H9 (cell line): ENCODE measurements at regions not wholly inside any gene's neighbourhood (a gene's known extent, or its start where the extent isn't known, plus 50 kb on each side); places are given as distances from the start of the nearest gene placed in this dataset.

ENCODE experiments used
- DNase-seq: peaks from one replicate; pipeline ENCODE4 v3.0.0-alpha.2; 2017
- H2AFZ ChIP-seq: one replicate; pipeline ENCODE4 v1.6.1; 2013; ENCODE audit warnings: mild to moderate bottlenecking, low read length, control low read depth, moderate library complexity
- H2AK5ac ChIP-seq: 2 replicates; pipeline ENCODE4 v1.6.1; 2013; ENCODE audit warnings: low read length, control low read depth, mixed read lengths; ENCODE audit not compliant: insufficient read length
- H2BK120ac ChIP-seq: one replicate; pipeline ENCODE4 v1.6.1; 2013; ENCODE audit warnings: low read depth, mild to moderate bottlenecking, low read length, control low read depth, inconsistent platforms; ENCODE audit not compliant: poor library complexity, severe bottlenecking
- H2BK12ac ChIP-seq: 2 replicates; pipeline ENCODE4 v1.6.1; 2013; ENCODE audit warnings: low read length, control low read depth, mixed read lengths, low read depth; ENCODE audit not compliant: insufficient read length
- H2BK15ac ChIP-seq: 2 replicates; pipeline ENCODE4 v1.6.1; 2013; ENCODE audit warnings: low read depth, low read length, control low read depth
- H2BK20ac ChIP-seq: one replicate; pipeline ENCODE4 v1.6.1; 2013; ENCODE audit warnings: low read depth, mild to moderate bottlenecking, low read length, control low read depth, inconsistent platforms; ENCODE audit not compliant: poor library complexity, severe bottlenecking
- H2BK5ac ChIP-seq: 2 replicates; pipeline ENCODE4 v1.6.1; 2013; ENCODE audit warnings: low read length, control low read depth, mixed read lengths; ENCODE audit not compliant: insufficient read length
- H3K14ac ChIP-seq: 2 replicates; pipeline ENCODE4 v1.6.1; 2013; ENCODE audit warnings: low read length, control low read depth; ENCODE audit not compliant: insufficient read depth
- H3K18ac ChIP-seq: 2 replicates; pipeline ENCODE4 v1.6.1; 2013; ENCODE audit warnings: low read depth, mild to moderate bottlenecking, mixed read lengths, low read length, control low read depth; ENCODE audit not compliant: insufficient read length
- H3K23ac ChIP-seq: 2 replicates; pipeline ENCODE4 v1.6.1; 2013; ENCODE audit warnings: low read length, control low read depth, mixed read lengths, low read depth; ENCODE audit not compliant: insufficient read length
- H3K23me2 ChIP-seq: 2 replicates; pipeline ENCODE4 v1.6.1; 2013; ENCODE audit warnings: low read depth, mild to moderate bottlenecking, mixed read lengths, low read length, control low read depth; ENCODE audit not compliant: insufficient read length, poor library complexity, severe bottlenecking
- H3K27ac ChIP-seq: 2 replicates; pipeline ENCODE4 v1.5.1; 2013; ENCODE audit warnings: low read length, control low read depth, mixed read lengths, low read depth; ENCODE audit not compliant: insufficient read length
- H3K27me3 ChIP-seq: 2 replicates; pipeline ENCODE4 v1.6.1; 2013; ENCODE audit warnings: low read length, control low read depth, inconsistent platforms; ENCODE audit not compliant: insufficient read depth
- H3K4ac ChIP-seq: 2 replicates; pipeline ENCODE4 v1.6.1; 2013; ENCODE audit warnings: low read depth, mild to moderate bottlenecking, control low read depth, inconsistent platforms, low read length, moderate library complexity
- H3K4me1 ChIP-seq: 2 replicates; pipeline ENCODE4 v1.6.1; 2013; ENCODE audit warnings: low read length, control low read depth, inconsistent platforms; ENCODE audit not compliant: insufficient read depth
- H3K4me2 ChIP-seq: 2 replicates; pipeline ENCODE4 v1.6.1; 2013; ENCODE audit warnings: low read length, control low read depth, mixed read lengths; ENCODE audit not compliant: insufficient read length, insufficient read depth
- H3K56ac ChIP-seq: 2 replicates; pipeline ENCODE4 v1.6.1; 2013; ENCODE audit warnings: low read depth, mild to moderate bottlenecking, mixed read lengths, low read length, control low read depth; ENCODE audit not compliant: insufficient read length
- H3K79me1 ChIP-seq: 2 replicates; pipeline ENCODE4 v1.6.1; 2013; ENCODE audit warnings: low read depth, mild to moderate bottlenecking, moderate library complexity, low read length, control low read depth, inconsistent platforms; ENCODE audit not compliant: insufficient read depth, poor library complexity, severe bottlenecking
- H3K79me2 ChIP-seq: 2 replicates; pipeline ENCODE4 v1.6.1; 2013; ENCODE audit warnings: low read length, control low read depth, inconsistent platforms; ENCODE audit not compliant: insufficient read depth
- H3K9ac ChIP-seq: 2 replicates; pipeline ENCODE4 v1.6.1; 2013; ENCODE audit warnings: low read length, control low read depth, mixed read lengths; ENCODE audit not compliant: insufficient read length; ENCODE audit errors: extremely low read depth
- H3K9me3 ChIP-seq: one replicate; pipeline ENCODE4 v1.6.1; 2013; ENCODE audit warnings: low read depth, low read length, inconsistent platforms; ENCODE audit not compliant: control insufficient read depth
- H3T11ph ChIP-seq: one replicate; pipeline ENCODE4 v1.6.1; 2013; ENCODE audit warnings: mild to moderate bottlenecking, low read length, control low read depth, inconsistent platforms
- H4K20me1 ChIP-seq: one replicate; pipeline ENCODE4 v1.6.1; 2013; ENCODE audit not compliant: control insufficient read depth, insufficient read length, insufficient read depth
- H4K5ac ChIP-seq: 2 replicates; pipeline ENCODE4 v1.6.1; 2013; ENCODE audit warnings: low read depth, mild to moderate bottlenecking, mixed read lengths, low read length, control low read depth; ENCODE audit not compliant: insufficient read length
- H4K8ac ChIP-seq: replicated peaks from 2 replicates; pipeline ENCODE4 v1.6.1; 2013; ENCODE audit warnings: low read length, control low read depth, mixed read lengths, low read depth; ENCODE audit not compliant: insufficient read length
- H4K91ac ChIP-seq: 2 replicates; pipeline ENCODE4 v1.6.1; 2013; ENCODE audit warnings: low read depth, mild to moderate bottlenecking, moderate library complexity, mixed read lengths, low read length, control low read depth; ENCODE audit not compliant: insufficient read length
- H3K27ac Mint-ChIP-seq, 3 experiments: 2 replicates in 2 of 3; 3 replicates in 1 of 3; pipeline ENCODE4 v1.8.0; 2020 to 2021; ENCODE audit warnings: mixed read lengths in 3 of 3, mild to moderate bottlenecking in 1 of 3, moderate library complexity in 1 of 3
- H3K27me3 Mint-ChIP-seq: 2 replicates; pipeline ENCODE4 v1.8.0; 2021; ENCODE audit warnings: low read depth, mild to moderate bottlenecking, moderate library complexity, mixed read lengths
- H3K36me3 Mint-ChIP-seq, 3 experiments: 2 replicates in 2 of 3; 3 replicates in 1 of 3; pipeline ENCODE4 v1.8.0; 2020 to 2021; ENCODE audit warnings: low read depth in 3 of 3, mixed read lengths in 3 of 3; ENCODE audit not compliant: insufficient read depth in 1 of 3
- H3K4me1 Mint-ChIP-seq, 2 experiments: 2 replicates each; pipeline ENCODE4 v1.8.0; 2020; ENCODE audit warnings: mixed read lengths in 2 of 2
- H3K4me3 Mint-ChIP-seq, 2 experiments: 2 replicates in 1 of 2; 3 replicates in 1 of 2; pipeline ENCODE4 v1.8.0; 2020 to 2021; ENCODE audit warnings: mild to moderate bottlenecking in 2 of 2, mixed read lengths in 2 of 2, moderate library complexity in 1 of 2
- H3K9me3 Mint-ChIP-seq, 2 experiments: 2 replicates in 1 of 2; 3 replicates in 1 of 2; pipeline ENCODE4 v1.8.0; 2020; ENCODE audit warnings: mild to moderate bottlenecking in 2 of 2, mixed read lengths in 2 of 2, moderate library complexity in 1 of 2
- CTCF ChIP-seq: fragments of 200-600 bp; sonication (generic); conservative IDR thresholded peaks from 3 replicates; pipeline ENCODE4 v1.8.0; 2021; ENCODE audit warnings: antibody characterized with exemption, mild to moderate bottlenecking

GRCh38 chr16:65731833-65732232 lies 610.0 kb upstream of the CDH11 start:
- Histone ChIP-seq H3K27me3 (no peaks in the 10 kb centered on the region), H3K14ac (no peak overlapping the region), H3K23me2 (no peaks in the 10 kb centered on the region), H4K8ac (no peak overlapping the region), H4K5ac (no peak overlapping the region), H3K79me1 (no peaks in the 10 kb centered on the region), H3K4me2 (no peak overlapping the region), H2AK5ac (no peak overlapping the region), H3K9ac (no peak overlapping the region), H2AFZ (no peak overlapping the region), H3K23ac (no peak overlapping the region), H3K18ac (no peak overlapping the region), H3K79me2 (no peaks in the 10 kb centered on the region), H3K4me1 (peaks cover 7% of the 10 kb centered on the region; the same call in 1 of the 2 replicates), H3K4ac (no peak overlapping the region), H2BK12ac (no peak overlapping the region), H3T11ph (no peak overlapping the region), H4K91ac (no peak overlapping the region), H3K56ac (no peak overlapping the region), H2BK20ac (no peak overlapping the region), H2BK5ac (no peak overlapping the region), H2BK120ac (no peak overlapping the region), H4K20me1 (no peaks in the 10 kb centered on the region), H2BK15ac (no peak overlapping the region), H3K27ac (no peak overlapping the region), H3K9me3 (peaks cover 6% of the 10 kb centered on the region)
- H3K4me1 Mint-ChIP-seq, result peaks cover 28 to 37% of the 10 kb centered on the region in 2 experiments
- H3K4me3 Mint-ChIP-seq, result no peak overlapping the region
- DNase-seq, result no peak
- no peak overlapping the region for H3K27ac Mint-ChIP-seq
- TF ChIP-seq CTCF, result no peak
- H3K27me3 Mint-ChIP-seq, result peaks cover 2% of the 10 kb centered on the region
- peaks cover 14% of the 10 kb centered on the region in 2 experiments; a peak in 3 of 5 replicates for H3K9me3 Mint-ChIP-seq
- H3K36me3 Mint-ChIP-seq, result peaks cover 0 to 20% (median 11%) of the 10 kb centered on the region in 3 experiments; a peak in 5 of 7 replicates
